H1 (cell line): ENCODE measurements at regions not wholly inside any gene's neighbourhood (a gene's known extent, or its start where the extent isn't known, plus 50 kb on each side); places are given as distances from the start of the nearest gene placed in this dataset.

ENCODE experiments used
- CTCF ChIA-PET: fragments of 300-600 bp; sonication (Branson Sonifier 250); formaldehyde crosslinking; loops from one replicate; lab custom pipeline; 2021; ENCODE audit not compliant: partially characterized antibody; lab: Charles Lee
- POLR2A ChIA-PET: fragments of 300-600 bp; sonication (Branson Sonifier 250); formaldehyde crosslinking; loops from one replicate; lab custom pipeline; 2021; ENCODE audit warnings: inconsistent platforms; ENCODE audit not compliant: partially characterized antibody; lab: Charles Lee
- DNase-seq, 2 experiments: peaks; one replicate each; pipeline versions ENCODE4 v3.0.0 to v3.0.0-alpha.2; 2010 to 2022; ENCODE audit warnings: low spot score in 2 of 2, low read depth in 1 of 2, mixed read lengths in 1 of 2
- FAIRE-seq: peaks from 2 replicates; lab custom pipeline; 2011; peaks lifted over from hg19 to GRCh38; lab: Jason Lieb, UNC
- H2AFZ ChIP-seq: 2 replicates; pipeline ENCODE4 v1.8.1; 2012; ENCODE audit warnings: low read length, inconsistent platforms
- H2AK5ac ChIP-seq: 2 replicates; pipeline ENCODE4 v1.6.1; 2013; ENCODE audit warnings: low read depth, low read length
- H2BK120ac ChIP-seq: replicated peaks from 2 replicates; pipeline ENCODE3; 2013; ENCODE audit warnings: low read depth, low read length, inconsistent platforms
- H2BK12ac ChIP-seq: 2 replicates; pipeline ENCODE4 v1.6.1; 2013; ENCODE audit warnings: low read depth, low read length
- H2BK15ac ChIP-seq: 2 replicates; pipeline ENCODE4 v1.6.1; 2013; ENCODE audit warnings: low read length
- H2BK20ac ChIP-seq: 2 replicates; pipeline ENCODE4 v1.6.1; 2013; ENCODE audit warnings: low read length
- H2BK5ac ChIP-seq: 2 replicates; pipeline ENCODE4 v1.6.1; 2013; ENCODE audit warnings: low read depth, low read length
- H3K14ac ChIP-seq: 2 replicates; pipeline ENCODE4 v1.6.1; 2013; ENCODE audit warnings: inconsistent platforms; ENCODE audit not compliant: insufficient read length
- H3K18ac ChIP-seq: 2 replicates; pipeline ENCODE4 v1.6.1; 2013; ENCODE audit warnings: low read length; ENCODE audit errors: extremely low read depth
- H3K23ac ChIP-seq: 2 replicates; pipeline ENCODE4 v1.6.1; 2013; ENCODE audit warnings: inconsistent platforms; ENCODE audit not compliant: insufficient read length
- H3K23me2 ChIP-seq: 2 replicates; pipeline ENCODE4 v1.6.1; 2013; ENCODE audit warnings: low read depth, low read length
- H3K27ac ChIP-seq: 2 replicates; pipeline ENCODE4 v1.6.1; 2011; ENCODE audit warnings: low read depth, low read length, inconsistent platforms
- H3K27me3 ChIP-seq, 4 experiments: replicated peaks in 1 of 4; 1 replicate in 1 of 4; 2 replicates in 3 of 4; pipeline versions ENCODE4 v1.6.1 to v1.8.1; 2011 to 2013; ENCODE audit warnings: low read length in 3 of 4, mild to moderate bottlenecking in 3 of 4, inconsistent platforms in 2 of 4, mixed read lengths in 2 of 4, moderate library complexity in 1 of 4; ENCODE audit not compliant: control insufficient read depth in 3 of 4, insufficient read depth in 3 of 4; ENCODE audit errors: extremely low read depth in 1 of 4
- H3K36me3 ChIP-seq, 4 experiments: 2 replicates each; pipeline versions ENCODE4 v1.6.1 to v1.8.1; 2011 to 2013; ENCODE audit warnings: mild to moderate bottlenecking in 4 of 4, low read length in 3 of 4, moderate library complexity in 2 of 4, control low read depth in 1 of 4, inconsistent platforms in 1 of 4; ENCODE audit not compliant: insufficient read depth in 4 of 4, control insufficient read depth in 2 of 4
- H3K4ac ChIP-seq: replicated peaks from 2 replicates; pipeline ENCODE3; 2013; ENCODE audit warnings: low read length, low read depth, mixed read lengths, inconsistent platforms; ENCODE audit not compliant: insufficient read length
- H3K4me1 ChIP-seq, 4 experiments: replicated peaks in 1 of 4; 1 replicate in 1 of 4; 2 replicates in 3 of 4; pipeline versions ENCODE4 v1.6.1 to v1.8.1; 2011 to 2013; ENCODE audit warnings: low read length in 3 of 4, inconsistent platforms in 2 of 4, mixed read lengths in 1 of 4; ENCODE audit not compliant: insufficient read depth in 4 of 4, control insufficient read depth in 3 of 4
- H3K4me2 ChIP-seq, 2 experiments: 2 replicates each; pipeline versions ENCODE4 v1.6.1 to v1.8.1; 2011 to 2013; ENCODE audit warnings: low read depth in 2 of 2, low read length in 2 of 2, control low read depth in 1 of 2, inconsistent platforms in 1 of 2, mild to moderate bottlenecking in 1 of 2; ENCODE audit not compliant: insufficient read depth in 1 of 2
- H3K4me3 ChIP-seq, 4 experiments: fragments of 200-600, 300-600 bp in 1 of 4; sonication (generic), shearing (Covaris generic), sonication (Bioruptor Twin) in 1 of 4; 2 replicates each; pipeline versions ENCODE4 v1.5.1 to v1.8.1; 2011 to 2016; ENCODE audit warnings: low read length in 4 of 4, low read depth in 3 of 4, control low read depth in 2 of 4, inconsistent platforms in 2 of 4, mild to moderate bottlenecking in 2 of 4, mixed read lengths in 1 of 4, moderate library complexity in 1 of 4; ENCODE audit not compliant: insufficient read depth in 2 of 4; ENCODE audit errors: extremely low read depth in 1 of 4
- H3K56ac ChIP-seq: replicated peaks from 2 replicates; pipeline ENCODE3; 2013; ENCODE audit warnings: low read depth, mild to moderate bottlenecking, mixed read lengths, low read length, inconsistent platforms; ENCODE audit not compliant: insufficient read length
- H3K79me1 ChIP-seq: 2 replicates; pipeline ENCODE4 v1.6.1; 2013; ENCODE audit warnings: low read depth, low read length, control low read depth
- H3K79me2 ChIP-seq, 2 experiments: 2 replicates each; pipeline versions ENCODE4 v1.6.1 to v1.8.1; 2012 to 2013; ENCODE audit warnings: low read length in 2 of 2, mild to moderate bottlenecking in 2 of 2, inconsistent platforms in 1 of 2; ENCODE audit not compliant: insufficient read depth in 2 of 2, control insufficient read depth in 1 of 2
- H3K9ac ChIP-seq, 4 experiments: replicated peaks in 1 of 4; 1 replicate in 1 of 4; 2 replicates in 3 of 4; pipeline versions ENCODE4 v1.6.1 to v1.8.1; 2011 to 2013; ENCODE audit warnings: low read depth in 3 of 4, low read length in 3 of 4, control low read depth in 2 of 4, mild to moderate bottlenecking in 2 of 4, moderate library complexity in 2 of 4, inconsistent platforms in 1 of 4; ENCODE audit errors: extremely low read depth in 1 of 4
- H3K9me3 ChIP-seq, 2 experiments: 2 replicates each; pipeline versions ENCODE4 v1.6.1 to v1.8.1; 2012 to 2013; ENCODE audit warnings: mild to moderate bottlenecking in 2 of 2, moderate library complexity in 2 of 2, control low read depth in 1 of 2, inconsistent platforms in 1 of 2, low read depth in 1 of 2, low read length in 1 of 2, mixed read lengths in 1 of 2; ENCODE audit not compliant: insufficient read depth in 2 of 2
- H4K20me1 ChIP-seq, 2 experiments: replicated peaks in 1 of 2; 2 replicates each; pipeline versions ENCODE3 to v1.8.1; 2011 to 2013; ENCODE audit warnings: inconsistent platforms in 2 of 2, low read length in 2 of 2, mild to moderate bottlenecking in 1 of 2; ENCODE audit not compliant: insufficient read depth in 2 of 2, control insufficient read depth in 1 of 2
- H4K5ac ChIP-seq: 2 replicates; pipeline ENCODE4 v1.6.1; 2013; ENCODE audit warnings: low read length, low read depth, mixed read lengths, inconsistent platforms; ENCODE audit not compliant: insufficient read length
- H4K8ac ChIP-seq: 2 replicates; pipeline ENCODE4 v1.8.0; 2013; ENCODE audit warnings: mild to moderate bottlenecking, moderate library complexity, low read length, inconsistent platforms; ENCODE audit not compliant: insufficient read depth; ENCODE audit errors: extremely low read depth
- H4K91ac ChIP-seq: replicated peaks from 2 replicates; pipeline ENCODE3; 2013; ENCODE audit warnings: low read length, mixed read lengths, inconsistent platforms; ENCODE audit not compliant: insufficient read length
- FOSL1 ChIP-seq: IDR thresholded peaks from 2 replicates; pipeline ENCODE4 v1.6.1; 2011; ENCODE audit warnings: mild to moderate bottlenecking, low read depth, low read length, moderate library complexity; ENCODE audit not compliant: insufficient read depth
- NRF1 ChIP-seq: IDR thresholded peaks from 2 replicates; pipeline ENCODE4 v1.6.1; 2011; ENCODE audit warnings: mild to moderate bottlenecking, low read depth, low read length, improper control_type of control experiment
- POLR2AphosphoS5 ChIP-seq: IDR thresholded peaks from 2 replicates; pipeline ENCODE4 v1.6.1; 2011; ENCODE audit warnings: low read depth, low read length
- RNF2 ChIP-seq: fragments of 200-900, 300-1000 bp; sonication (generic); IDR thresholded peaks from 2 replicates; pipeline ENCODE4 v1.7.1; 2016; ENCODE audit warnings: borderline replicate concordance, low read depth, mild to moderate bottlenecking, antibody characterized with exemption, low read length; ENCODE audit not compliant: poor library complexity, severe bottlenecking; ENCODE audit errors: missing control alignments
- SAP30 ChIP-seq: fragments of 300-600 bp; sonication (generic); IDR thresholded peaks from 2 replicates; pipeline ENCODE4 v1.7.1; 2012; ENCODE audit warnings: low read length, moderate library complexity, mild to moderate bottlenecking, inconsistent platforms; ENCODE audit not compliant: insufficient read depth, insufficient replicate concordance
- TCF12 ChIP-seq: IDR thresholded peaks from 2 replicates; pipeline ENCODE4 v1.6.1; 2011; ENCODE audit warnings: low read depth, mild to moderate bottlenecking, low read length
- WGBS, 2 experiments: shearing (Covaris generic) in 1 of 2; methylation state at CpG; one replicate each; pipeline versions ENCODE4 v1.1.6 to v1.1.7; 2013 to 2015; ENCODE audit warnings: low lambda C conversion rate in 2 of 2, mixed read lengths in 2 of 2, inconsistent platforms in 1 of 2, low coverage in 1 of 2, missing lambda C conversion rate in 1 of 2; ENCODE audit not compliant: insufficient replicate concordance in 2 of 2, insufficient coverage in 1 of 2, insufficient read length in 1 of 2; ENCODE audit errors: extremely low coverage in 1 of 2, missing lambda C conversion rate in 1 of 2; 5-methylcytosine and 5-hydroxymethylcytosine counted together

DNA sequence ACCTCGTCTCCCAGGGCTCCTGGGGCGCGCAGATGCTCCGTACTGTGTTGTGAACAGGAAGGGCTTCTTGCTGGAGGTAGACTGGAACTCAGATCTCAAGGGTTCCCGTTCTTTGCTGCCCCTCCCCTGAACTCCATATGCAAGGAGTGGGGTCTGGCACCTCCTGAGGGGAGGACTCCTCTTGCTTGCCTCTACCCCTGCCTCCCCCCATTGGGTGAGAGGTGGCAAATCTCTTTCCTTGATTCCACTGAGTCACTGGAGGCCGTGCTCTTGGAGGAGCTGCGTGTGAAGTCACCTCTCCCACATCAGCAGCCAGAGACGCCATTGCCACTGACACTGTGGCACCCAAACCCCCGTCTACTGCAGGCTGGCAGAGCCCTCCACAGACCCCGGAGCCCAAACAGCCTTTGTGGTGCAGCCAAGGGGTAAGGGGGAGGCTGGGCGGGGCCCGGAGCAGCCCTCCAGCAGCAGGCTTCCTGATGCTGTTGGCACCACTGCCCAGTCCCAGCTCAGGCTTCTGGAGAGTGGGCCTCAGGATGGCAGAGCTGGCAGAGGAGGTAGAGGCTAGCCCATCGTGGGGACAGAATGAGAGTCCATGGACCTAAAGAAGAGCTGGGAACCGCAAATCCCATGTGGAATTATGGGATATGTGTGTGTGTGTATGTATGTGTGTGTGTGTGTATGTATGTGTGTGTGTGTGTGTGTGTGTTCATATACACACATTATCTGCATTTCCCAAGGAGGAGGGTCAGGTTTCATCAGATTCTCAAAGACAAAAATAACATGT is 104.9 kb upstream of the RUNX3 start:
- no peak overlapping the region for H3K23ac ChIP-seq
- H3K4me3 ChIP-seq = no peak overlapping the region
- H3K18ac ChIP-seq = no peak overlapping the region
- DNase-seq (no peak), FAIRE-seq (no peak)
- 89% methylated on average over 13 of the region's 14 CpGs; no CpG with 5 or more reads in 1 of the 2 experiments for WGBS, 2 experiments
- no peak overlapping the region for H3K27ac ChIP-seq
- no peak overlapping the region for H2AFZ ChIP-seq
- H3K56ac ChIP-seq = no peak overlapping the region
- no peaks in the 10 kb centered on the region for H3K79me1 ChIP-seq
- no peak overlapping the region for H3K4ac ChIP-seq
- H3K79me2 ChIP-seq = no peaks in the 10 kb centered on the region
- H2BK12ac ChIP-seq = no peak overlapping the region
- no peak overlapping the region for H3K9ac ChIP-seq
- H3K4me2 ChIP-seq = no peak overlapping the region
- POLR2A ChIA-PET = no interaction called here
- no peak overlapping the region for H4K91ac ChIP-seq
- H2BK20ac ChIP-seq = no peak overlapping the region
- no peak overlapping the region for H4K5ac ChIP-seq
- H3K4me1 ChIP-seq = peaks cover 0 to 3% (median under 1%) of the 10 kb centered on the region in 4 experiments; a peak in 2 of 7 replicates
- no peak overlapping the region for H2BK15ac ChIP-seq
- H3K14ac ChIP-seq = no peak overlapping the region
- H2BK120ac ChIP-seq = no peak overlapping the region
- CTCF ChIA-PET = interaction anchor here (0.8 to 5.3 kb wide), 11 partner anchors 10 to 103 kb away, joined by 3 to 59 read pairs (median 4); no protein-coding TSS in a partner anchor
- no peak for TF ChIP-seq SAP30
- TF ChIP-seq FOSL1 = no peak
- no peak for TF ChIP-seq TCF12
- no peak for TF ChIP-seq POLR2AphosphoS5
- no peak for TF ChIP-seq NRF1
- no peak for TF ChIP-seq RNF2
- no peak overlapping the region for H2BK5ac ChIP-seq
- no peaks in the 10 kb centered on the region for H3K36me3 ChIP-seq
- H4K8ac ChIP-seq = no peak overlapping the region
- H4K20me1 ChIP-seq = peaks cover 0 to 7% of the 10 kb centered on the region in 2 experiments
- H3K23me2 ChIP-seq = peaks cover 9% of the 10 kb centered on the region
- H3K27me3 ChIP-seq = no peaks in the 10 kb centered on the region
- H2AK5ac ChIP-seq = no peak overlapping the region
- H3K9me3 ChIP-seq = no peaks in the 10 kb centered on the region
